Uterus (tissue), 3 donors: ENCODE measurements at regions not wholly inside any gene's neighbourhood (a gene's known extent, or its start where the extent isn't known, plus 50 kb on each side); places are given as distances from the start of the nearest gene placed in this dataset. TPM values are rescaled to one million over a fixed set of nuclear protein-coding genes. Genes with fewer than 3 reads are reported as not detected.

ENCODE experiments used
- DNase-seq, 2 donors: peaks; one replicate each; pipeline ENCODE4 v3.0.0-alpha.2; 2019 to 2020
- H3K27ac ChIP-seq, 2 donors: fragments of 200-600 bp; sonication (generic); 1 replicate in 1 of 2; 2 replicates in 1 of 2; pipeline ENCODE4 v1.5.1; 2016 to 2018
- H3K27me3 ChIP-seq, 2 donors: fragments of 200-600 bp; sonication (generic); one replicate each; pipeline ENCODE4 v1.5.1; 2018 to 2019; ENCODE audit warnings: control low read depth in 1 of 2
- H3K36me3 ChIP-seq, 2 donors: fragments of 200-600 bp; sonication (generic); one replicate each; pipeline ENCODE4 v1.5.1; 2019; ENCODE audit warnings: control low read depth in 1 of 2
- H3K4me1 ChIP-seq, 2 donors: fragments of 200-600 bp; sonication (generic); one replicate each; pipeline ENCODE4 v1.5.1; 2018 to 2019; ENCODE audit warnings: control low read depth in 1 of 2
- H3K4me3 ChIP-seq, 2 donors: fragments of 200-600 bp; sonication (generic); 1 replicate in 1 of 2; 2 replicates in 1 of 2; pipeline ENCODE4 v1.5.1; 2018 to 2019; ENCODE audit warnings: mild to moderate bottlenecking in 1 of 2
- H3K9me3 ChIP-seq, 2 donors: fragments of 200-600 bp; sonication (generic); one replicate each; pipeline ENCODE4 v1.5.1; 2019; ENCODE audit warnings: control low read depth in 1 of 2
- POLR2A ChIP-seq, 2 donors: fragments of 450-650 bp; IDR thresholded peaks; one replicate each; pipeline ENCODE4 v1.6.1; 2016; ENCODE audit warnings: antibody characterized with exemption in 2 of 2, mild to moderate bottlenecking in 1 of 2, moderate library complexity in 1 of 2
- intact Hi-C: fragments of 100-400 bp; cut with DNase I; formaldehyde crosslinking; loops from one replicate; pipeline ENCODE4 v1.15.1; 2023; ENCODE audit warnings: low total_unique reads
- small RNA-seq: library from RNA; depleted of rRNA; stranded (forward); fragments of <200 nt; gene quantifications from one replicate; pipeline ENCODE3, GENCODE V24; 2016
- TF ChIP-seq, protein P1 (sequence below), 4 experiments: fragments of 200-600 bp in 2 of 4; fragments of 450-650 bp in 2 of 4; sonication (generic) in 2 of 4; IDR thresholded peaks; one replicate each; pipeline ENCODE4 v1.5.1; 2016 to 2019; ENCODE audit warnings: antibody characterized with exemption in 4 of 4, mild to moderate bottlenecking in 2 of 4, moderate library complexity in 1 of 4
- donor health status: DM: yes; HTN: yes; CAD: no.

DNA sequence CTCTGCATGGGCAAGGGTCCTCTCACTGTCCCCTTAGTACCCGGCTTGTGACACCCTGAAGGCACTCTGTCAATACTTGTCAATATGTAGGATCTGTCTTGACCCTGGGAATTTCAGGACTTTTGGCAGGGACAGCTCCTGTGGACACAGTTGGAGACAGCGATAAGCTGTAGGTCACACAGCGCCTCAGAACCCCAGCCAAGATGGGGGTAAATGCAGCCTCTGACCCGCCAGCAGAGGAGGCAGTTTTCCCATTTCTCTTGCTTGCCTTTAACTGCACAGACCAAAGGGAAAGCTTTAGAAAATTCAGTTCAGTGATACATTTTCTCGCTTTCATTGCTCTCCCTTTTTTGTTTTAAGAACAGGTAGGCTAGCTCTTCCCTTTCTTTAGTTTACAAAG lies 54.8 kb upstream of the KLHL29 start:
- intact Hi-C loops, result no loop called here
- no peaks in the 10 kb centered on the region for H3K27me3 ChIP-seq
- no peak for TF ChIP-seq POLR2A (IDR thresholded peaks at IDR 0.05)
- TF ChIP-seq, protein P1, sequence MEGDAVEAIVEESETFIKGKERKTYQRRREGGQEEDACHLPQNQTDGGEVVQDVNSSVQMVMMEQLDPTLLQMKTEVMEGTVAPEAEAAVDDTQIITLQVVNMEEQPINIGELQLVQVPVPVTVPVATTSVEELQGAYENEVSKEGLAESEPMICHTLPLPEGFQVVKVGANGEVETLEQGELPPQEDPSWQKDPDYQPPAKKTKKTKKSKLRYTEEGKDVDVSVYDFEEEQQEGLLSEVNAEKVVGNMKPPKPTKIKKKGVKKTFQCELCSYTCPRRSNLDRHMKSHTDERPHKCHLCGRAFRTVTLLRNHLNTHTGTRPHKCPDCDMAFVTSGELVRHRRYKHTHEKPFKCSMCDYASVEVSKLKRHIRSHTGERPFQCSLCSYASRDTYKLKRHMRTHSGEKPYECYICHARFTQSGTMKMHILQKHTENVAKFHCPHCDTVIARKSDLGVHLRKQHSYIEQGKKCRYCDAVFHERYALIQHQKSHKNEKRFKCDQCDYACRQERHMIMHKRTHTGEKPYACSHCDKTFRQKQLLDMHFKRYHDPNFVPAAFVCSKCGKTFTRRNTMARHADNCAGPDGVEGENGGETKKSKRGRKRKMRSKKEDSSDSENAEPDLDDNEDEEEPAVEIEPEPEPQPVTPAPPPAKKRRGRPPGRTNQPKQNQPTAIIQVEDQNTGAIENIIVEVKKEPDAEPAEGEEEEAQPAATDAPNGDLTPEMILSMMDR (IDR thresholded peaks at IDR 0.05), result no peak
- H3K9me3 ChIP-seq, result no peaks in the 10 kb centered on the region
- H3K4me3 ChIP-seq, result no peak overlapping the region
- DNase-seq, result no peak
- H3K27ac ChIP-seq, result no peak overlapping the region
- no peaks in the 10 kb centered on the region for H3K4me1 ChIP-seq
- H3K36me3 ChIP-seq, result no peaks in the 10 kb centered on the region

Small RNAs in the stretch of these regions (small RNA-seq; reads per million reads assigned to genes)
- not detected for gene AC099799.1
- gene RN7SL117P, result not detected
- not detected for gene RNA5SP87
